Skeletal muscle tissue (tissue), 3 donors: ENCODE measurements at regions not wholly inside any gene's neighbourhood (a gene's known extent, or its start where the extent isn't known, plus 50 kb on each side); places are given as distances from the start of the nearest gene placed in this dataset.

Experiments
- H3K27ac ChIP-seq: one replicate; pipeline ENCODE4 v1.7.0; 2013; ENCODE audit warnings: mild to moderate bottlenecking, low read depth, low read length, inconsistent platforms
- H3K27me3 ChIP-seq, 3 donors: one replicate each; pipeline ENCODE4 v1.7.0; 2013; ENCODE audit warnings: low read length in 3 of 3; ENCODE audit not compliant: control insufficient read depth in 3 of 3, insufficient read depth in 3 of 3
- H3K36me3 ChIP-seq, 3 donors: one replicate each; pipeline ENCODE4 v1.7.0; 2013; ENCODE audit warnings: low read length in 3 of 3; ENCODE audit not compliant: control insufficient read depth in 3 of 3, insufficient read depth in 3 of 3
- H3K4me1 ChIP-seq, 3 donors: one replicate each; pipeline ENCODE4 v1.7.0; 2013; ENCODE audit warnings: low read length in 3 of 3, mild to moderate bottlenecking in 3 of 3; ENCODE audit not compliant: control insufficient read depth in 3 of 3, insufficient read depth in 3 of 3
- H3K4me3 ChIP-seq, 3 donors: one replicate each; pipeline ENCODE4 v1.7.0; 2013; ENCODE audit warnings: low read length in 3 of 3
- H3K9ac ChIP-seq, 3 donors: one replicate each; pipeline ENCODE4 v1.7.0; 2013; ENCODE audit warnings: low read length in 3 of 3, mild to moderate bottlenecking in 3 of 3, moderate library complexity in 2 of 3, low read depth in 1 of 3
- H3K9me3 ChIP-seq, 3 donors: one replicate each; pipeline ENCODE4 v1.7.0; 2013; ENCODE audit warnings: low read length in 3 of 3; ENCODE audit not compliant: control insufficient read depth in 3 of 3
- donor health status: Osteomylitis.

DNA sequence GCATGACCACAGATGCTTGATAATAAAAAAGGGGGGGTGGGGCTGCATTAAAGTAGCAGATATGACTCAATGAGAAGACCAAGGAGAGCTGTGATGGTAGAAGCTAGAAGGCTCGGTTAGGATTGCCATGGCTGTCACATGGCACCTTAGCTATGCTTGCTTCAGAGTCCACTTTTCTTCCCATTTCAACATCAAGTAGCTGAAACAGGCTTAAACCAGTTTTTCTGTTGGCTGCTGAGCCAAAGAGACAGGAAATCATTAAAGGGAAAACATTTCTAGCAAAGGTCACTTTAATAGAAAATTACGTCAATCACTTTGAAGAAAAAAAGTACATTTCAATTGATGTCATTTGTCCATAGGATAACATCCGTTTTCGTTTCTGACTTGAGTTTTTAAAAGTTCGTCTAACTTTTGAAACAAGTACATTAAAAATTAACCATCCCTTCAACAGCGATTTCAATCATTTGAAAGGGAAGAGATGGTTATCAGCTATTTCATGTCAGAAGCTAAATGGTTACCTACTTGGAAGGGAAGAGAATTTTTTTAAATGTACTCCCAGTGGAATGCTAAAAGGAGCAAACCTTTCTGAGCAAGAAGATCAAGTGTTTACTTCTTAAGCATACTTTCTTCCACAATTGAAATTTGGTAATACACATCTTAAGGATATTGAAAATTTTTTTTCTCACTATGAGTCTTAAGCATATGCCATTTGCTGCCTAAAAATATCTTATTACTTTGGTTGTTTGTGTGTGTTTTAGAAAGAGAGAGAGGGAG lies 488.1 kb upstream of the PRMT6 start:
- Histone ChIP-seq H3K27me3 (no peaks in the 10 kb centered on the region), H3K27ac (no peak overlapping the region)

DNA sequence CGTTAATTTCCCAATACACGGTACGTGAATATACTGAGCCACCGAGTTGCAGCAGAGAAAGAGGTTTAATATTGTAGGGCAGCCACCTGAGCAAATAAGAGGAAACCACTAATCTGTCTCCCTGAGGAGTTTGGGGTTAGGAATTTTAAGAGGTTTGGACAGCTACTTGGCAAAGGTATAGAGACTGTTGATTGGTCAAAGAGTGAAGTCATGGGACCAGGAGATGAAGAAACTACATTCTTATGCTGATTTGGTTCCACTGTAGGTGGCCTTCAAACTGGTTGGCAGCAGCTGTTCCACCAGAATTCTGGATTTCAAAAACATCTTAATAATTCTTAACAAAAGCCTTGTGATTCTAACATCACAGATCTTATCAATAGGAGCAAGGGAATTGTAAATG lies 485.4 kb upstream of the PRMT6 start:
- no peaks in the 10 kb centered on the region for H3K9me3 ChIP-seq
- no peaks in the 10 kb centered on the region for H3K27me3 ChIP-seq
- no peak overlapping the region for H3K27ac ChIP-seq

More for the DNA sequence above, 488.1 kb upstream of the PRMT6 start:
- no peaks in the 10 kb centered on the region for H3K4me1 ChIP-seq
- no peak overlapping the region for H3K4me3 ChIP-seq
- no peaks in the 10 kb centered on the region for H3K9me3 ChIP-seq
- no peaks in the 10 kb centered on the region for H3K36me3 ChIP-seq
- no peak overlapping the region for H3K9ac ChIP-seq

DNA sequence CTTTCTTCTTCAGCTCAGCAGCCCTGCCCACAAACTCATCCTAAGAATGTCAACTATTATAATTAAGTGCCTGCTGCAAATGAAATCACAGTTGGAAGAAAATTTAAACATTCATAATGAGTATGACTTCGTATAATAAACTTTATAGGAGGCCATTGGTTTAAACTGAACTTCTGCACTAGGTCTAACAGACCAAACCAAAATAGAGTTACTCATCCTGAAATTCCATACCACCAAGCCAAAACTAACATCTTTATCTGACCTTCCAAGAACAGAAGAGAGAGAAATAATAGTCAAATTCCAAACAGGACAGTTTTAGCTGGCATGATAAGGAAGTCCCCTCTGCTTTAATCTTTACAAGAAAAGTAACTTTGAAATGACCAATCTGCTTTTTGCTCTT lies 472.4 kb upstream of the PRMT6 start:
- H3K27ac ChIP-seq = no peak overlapping the region
- no peak overlapping the region for H3K4me3 ChIP-seq
- no peaks in the 10 kb centered on the region for H3K27me3 ChIP-seq
- no peaks in the 10 kb centered on the region for H3K4me1 ChIP-seq
- H3K9me3 ChIP-seq = no peaks in the 10 kb centered on the region
- no peaks in the 10 kb centered on the region for H3K36me3 ChIP-seq
- H3K9ac ChIP-seq = no peak overlapping the region

More for the DNA sequence above, 485.4 kb upstream of the PRMT6 start:
- no peak overlapping the region for H3K9ac ChIP-seq
- no peak overlapping the region for H3K4me3 ChIP-seq
- no peaks in the 10 kb centered on the region for H3K36me3 ChIP-seq
- H3K4me1 ChIP-seq = no peaks in the 10 kb centered on the region

DNA sequence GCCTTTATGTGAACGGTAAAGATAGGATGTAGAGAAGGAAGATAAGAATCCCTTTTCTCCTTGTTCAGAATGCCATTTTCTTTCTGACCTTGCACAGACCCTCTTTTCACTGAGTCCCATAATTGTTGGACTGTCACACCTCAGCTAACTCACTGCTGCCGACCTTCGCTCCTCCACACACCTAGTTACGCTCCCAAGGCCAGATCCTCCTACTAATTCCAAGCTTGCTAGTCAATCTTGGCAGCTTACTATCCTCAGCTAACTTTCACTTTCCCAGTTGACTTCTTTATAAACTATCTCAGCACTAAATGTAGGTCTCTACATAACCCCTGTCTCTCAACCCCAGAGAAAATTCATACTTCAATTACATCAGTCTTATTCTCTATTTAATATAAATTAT lies 471.8 kb upstream of the PRMT6 start:
- no peaks in the 10 kb centered on the region for H3K27me3 ChIP-seq
- H3K9me3 ChIP-seq = no peaks in the 10 kb centered on the region
- H3K9ac ChIP-seq = no peak overlapping the region
- H3K27ac ChIP-seq = no peak overlapping the region
- H3K4me3 ChIP-seq = no peak overlapping the region
- H3K36me3 ChIP-seq = no peaks in the 10 kb centered on the region
- no peaks in the 10 kb centered on the region for H3K4me1 ChIP-seq

DNA sequence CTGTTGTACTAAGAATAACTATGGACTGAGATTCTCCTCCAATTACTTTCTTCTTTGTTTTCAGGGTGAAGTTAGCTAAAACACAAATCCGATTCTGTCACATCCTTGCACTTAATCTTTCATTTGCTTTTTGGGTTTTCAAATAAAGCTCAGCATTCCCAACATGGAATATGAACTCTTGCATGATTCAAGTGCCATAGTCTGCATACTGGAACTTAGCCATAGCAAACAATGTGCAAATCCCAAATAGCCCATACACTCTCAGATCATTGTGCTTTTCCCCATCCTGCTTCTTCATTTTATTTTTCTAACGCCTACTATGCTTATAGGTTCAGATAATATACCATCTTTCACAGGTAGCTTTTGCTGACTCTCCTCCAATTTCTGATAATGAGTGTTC lies 455.8 kb upstream of the PRMT6 start:
- H3K27ac ChIP-seq = no peak overlapping the region
- H3K4me1 ChIP-seq = no peaks in the 10 kb centered on the region
- H3K27me3 ChIP-seq = no peaks in the 10 kb centered on the region
- no peaks in the 10 kb centered on the region for H3K36me3 ChIP-seq
- peaks cover 0 to 3% (median 0%) of the 10 kb centered on the region in 3 donors for H3K9me3 ChIP-seq
- no peak overlapping the region for H3K9ac ChIP-seq
- no peak overlapping the region for H3K4me3 ChIP-seq

DNA sequence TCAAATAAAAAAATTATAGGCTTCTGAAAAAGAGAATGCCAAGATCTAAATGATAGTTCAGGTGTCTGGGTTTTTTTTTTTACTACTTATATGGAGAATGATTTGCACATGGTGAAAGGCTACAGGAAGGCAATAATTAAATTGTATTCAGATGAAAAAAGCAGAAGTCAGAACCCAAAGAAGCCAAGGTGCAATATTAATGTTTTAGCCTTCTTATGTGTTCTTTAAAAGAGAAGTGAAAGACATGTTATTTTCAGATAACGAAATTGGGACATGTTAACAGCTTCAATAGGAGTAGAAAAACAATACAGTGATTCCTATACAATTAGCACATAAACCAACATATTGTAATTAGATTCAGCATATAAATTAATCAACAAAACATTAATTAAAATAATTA lies 452.9 kb upstream of the PRMT6 start:
- no peaks in the 10 kb centered on the region for H3K27me3 ChIP-seq
- no peak overlapping the region for H3K27ac ChIP-seq
- no peak overlapping the region for H3K9ac ChIP-seq
- peaks cover 0 to 3% (median 0%) of the 10 kb centered on the region in 3 donors for H3K9me3 ChIP-seq
- H3K4me1 ChIP-seq = no peaks in the 10 kb centered on the region
- no peak overlapping the region for H3K4me3 ChIP-seq
- no peaks in the 10 kb centered on the region for H3K36me3 ChIP-seq

DNA sequence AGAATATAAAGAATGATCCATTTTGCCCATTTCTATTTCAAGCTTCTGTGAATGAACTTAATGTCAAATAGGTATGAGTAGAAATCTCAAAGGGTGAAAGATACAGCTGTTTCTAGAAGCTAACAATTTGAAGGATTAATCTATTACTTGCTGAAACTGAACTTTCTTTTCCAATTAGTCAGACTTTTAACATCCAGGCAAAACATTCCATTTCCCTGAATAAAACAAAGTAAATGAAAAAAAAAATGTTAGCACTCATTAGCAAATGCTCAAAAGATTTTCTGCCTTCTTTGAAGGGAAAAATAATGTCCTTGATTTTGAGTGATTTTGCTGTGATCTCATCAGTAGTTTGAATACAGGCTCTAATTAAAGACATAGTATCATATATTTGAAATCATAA lies 447.6 kb upstream of the PRMT6 start:
- Histone ChIP-seq H3K9ac (no peak overlapping the region), H3K9me3 (no peaks in the 10 kb centered on the region), H3K4me1 (no peaks in the 10 kb centered on the region), H3K36me3 (no peaks in the 10 kb centered on the region), H3K27ac (no peak overlapping the region), H3K27me3 (no peaks in the 10 kb centered on the region), H3K4me3 (no peak overlapping the region)

DNA sequence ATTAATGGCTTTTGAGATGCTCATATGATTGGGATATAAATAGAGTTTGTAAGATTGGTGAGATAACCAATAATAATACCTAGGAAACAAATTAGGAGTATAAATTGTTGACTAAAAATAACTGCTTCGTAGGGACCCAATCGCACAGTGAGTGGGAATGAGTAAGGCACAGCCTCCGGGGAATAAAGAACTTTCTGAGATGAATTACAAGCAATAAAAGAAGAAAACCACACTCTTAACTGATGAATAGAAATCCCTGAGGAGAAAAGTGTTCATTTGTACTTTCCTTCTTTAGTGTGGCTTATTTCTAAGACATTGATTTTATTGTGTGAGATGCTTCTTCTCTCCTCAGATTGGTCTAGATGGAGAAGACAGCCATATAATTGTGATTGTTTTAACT lies 443.4 kb upstream of the PRMT6 start:
- Histone ChIP-seq H3K4me3 (no peak overlapping the region), H3K9ac (no peak overlapping the region), H3K27ac (no peak overlapping the region), H3K9me3 (no peaks in the 10 kb centered on the region), H3K4me1 (no peaks in the 10 kb centered on the region), H3K36me3 (no peaks in the 10 kb centered on the region), H3K27me3 (no peaks in the 10 kb centered on the region)

DNA sequence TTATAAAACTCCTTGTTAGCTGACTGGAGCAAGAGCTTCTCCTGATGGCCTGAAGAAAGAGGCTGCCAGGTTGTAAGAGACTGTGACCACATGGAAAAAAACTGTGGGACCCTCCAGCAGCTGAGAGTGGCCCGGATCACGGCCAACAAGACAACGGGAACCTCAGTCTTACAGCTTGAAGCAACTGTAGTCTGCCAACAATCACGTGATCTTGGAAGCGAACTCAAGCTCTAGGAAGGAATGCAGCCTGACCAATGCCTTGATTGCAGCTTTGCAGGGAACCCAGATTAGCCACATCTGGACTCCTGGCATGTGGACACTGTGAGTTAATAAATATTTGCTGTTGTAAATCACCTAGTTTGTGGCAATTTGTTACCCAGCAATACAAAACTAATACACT lies 442.6 kb upstream of the PRMT6 start:
- no peak overlapping the region for H3K9ac ChIP-seq
- no peaks in the 10 kb centered on the region for H3K9me3 ChIP-seq
- H3K36me3 ChIP-seq = no peaks in the 10 kb centered on the region
- no peaks in the 10 kb centered on the region for H3K4me1 ChIP-seq
- no peaks in the 10 kb centered on the region for H3K27me3 ChIP-seq
- no peak overlapping the region for H3K4me3 ChIP-seq
- H3K27ac ChIP-seq = no peak overlapping the region

DNA sequence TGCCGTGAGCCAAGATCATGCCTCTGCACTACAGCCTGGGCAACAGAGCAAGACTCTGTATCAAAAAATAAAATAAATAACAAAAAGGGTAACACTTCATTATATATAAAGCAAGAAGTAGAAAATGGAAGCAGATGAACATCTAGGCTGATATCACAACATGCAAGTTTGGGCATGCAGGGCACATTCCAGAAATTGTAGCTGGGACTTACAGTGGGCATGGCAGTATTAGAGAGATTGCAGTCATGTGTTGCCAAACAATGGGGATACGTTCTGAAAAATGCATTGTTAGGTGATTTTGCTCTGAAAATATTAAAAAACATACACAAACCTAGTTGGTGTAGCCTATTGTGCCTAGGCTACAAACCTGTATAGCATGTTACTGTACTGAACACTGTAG lies 441.0 kb upstream of the PRMT6 start:
- no peak overlapping the region for H3K4me3 ChIP-seq

More for the DNA sequence above, 441.0 kb upstream of the PRMT6 start:
- Histone ChIP-seq H3K36me3 (no peaks in the 10 kb centered on the region), H3K9me3 (no peaks in the 10 kb centered on the region), H3K27me3 (no peaks in the 10 kb centered on the region), H3K27ac (no peak overlapping the region), H3K9ac (no peak overlapping the region), H3K4me1 (no peaks in the 10 kb centered on the region)
